Mesenchymal stem cell (in vitro differentiated cells and primary cell): ENCODE measurements at regions not wholly inside any gene's neighbourhood (a gene's known extent, or its start where the extent isn't known, plus 50 kb on each side); places are given as distances from the start of the nearest gene placed in this dataset.

Experiments used
- DNase-seq: peaks from one replicate; pipeline ENCODE4 v3.0.0-alpha.2; 2013
- H2AFZ ChIP-seq: one replicate; pipeline ENCODE4 v1.6.1; 2013; ENCODE audit warnings: low read depth, mild to moderate bottlenecking, control low read depth, inconsistent platforms, low read length, moderate library complexity
- H2AK5ac ChIP-seq: 2 replicates; pipeline ENCODE4 v1.6.1; 2013; ENCODE audit warnings: low read length, moderate library complexity, mild to moderate bottlenecking, inconsistent platforms; ENCODE audit not compliant: severe bottlenecking
- H2BK120ac ChIP-seq: one replicate; pipeline ENCODE4 v1.6.1; 2013; ENCODE audit warnings: low read depth, mild to moderate bottlenecking, inconsistent platforms, low read length, moderate library complexity
- H2BK12ac ChIP-seq, 2 experiments: one replicate each; pipeline ENCODE4 v1.6.1; 2013; ENCODE audit warnings: inconsistent platforms in 2 of 2, low read length in 2 of 2, mild to moderate bottlenecking in 2 of 2, moderate library complexity in 2 of 2, control low read depth in 1 of 2
- H2BK15ac ChIP-seq: one replicate; pipeline ENCODE4 v1.6.1; 2013; ENCODE audit warnings: mild to moderate bottlenecking, low read depth, inconsistent platforms; ENCODE audit not compliant: poor library complexity, severe bottlenecking
- H2BK5ac ChIP-seq: 2 replicates; pipeline ENCODE4 v1.6.1; 2013; ENCODE audit warnings: low read depth, mild to moderate bottlenecking, low read length, control low read depth, inconsistent platforms; ENCODE audit not compliant: poor library complexity, severe bottlenecking
- H3K14ac ChIP-seq, 2 experiments: one replicate each; pipeline ENCODE4 v1.6.1; 2013; ENCODE audit warnings: inconsistent platforms in 2 of 2, low read length in 2 of 2, control low read depth in 1 of 2, mild to moderate bottlenecking in 1 of 2, moderate library complexity in 1 of 2
- H3K18ac ChIP-seq, 2 experiments: one replicate each; pipeline ENCODE4 v1.6.1; 2013; ENCODE audit warnings: inconsistent platforms in 2 of 2, low read length in 2 of 2, control low read depth in 1 of 2, low read depth in 1 of 2, mild to moderate bottlenecking in 1 of 2
- H3K23ac ChIP-seq, 2 experiments: one replicate each; pipeline ENCODE4 v1.6.1; 2013; ENCODE audit warnings: inconsistent platforms in 2 of 2, low read length in 2 of 2, mild to moderate bottlenecking in 2 of 2, moderate library complexity in 2 of 2, control low read depth in 1 of 2
- H3K27ac ChIP-seq: 2 replicates; pipeline ENCODE4 v1.5.1; 2013; ENCODE audit warnings: mild to moderate bottlenecking, moderate library complexity, low read length, control low read depth, inconsistent platforms; ENCODE audit not compliant: poor library complexity, severe bottlenecking
- H3K27me3 ChIP-seq, 2 experiments: 2 replicates each; pipeline versions ENCODE4 v1.6.1 to v1.7.0; 2013; ENCODE audit warnings: low read length in 2 of 2, mild to moderate bottlenecking in 2 of 2, moderate library complexity in 2 of 2, control low read depth in 1 of 2, inconsistent platforms in 1 of 2; ENCODE audit not compliant: control insufficient read depth in 1 of 2, insufficient read depth in 1 of 2
- H3K36me3 ChIP-seq, 2 experiments: 2 replicates each; pipeline versions ENCODE4 v1.6.1 to v1.7.0; 2013; ENCODE audit warnings: low read length in 2 of 2, control low read depth in 1 of 2, inconsistent platforms in 1 of 2, low read depth in 1 of 2, mild to moderate bottlenecking in 1 of 2; ENCODE audit not compliant: insufficient read depth in 2 of 2, control insufficient read depth in 1 of 2
- H3K4ac ChIP-seq, 2 experiments: one replicate each; pipeline ENCODE4 v1.6.1; 2013; ENCODE audit warnings: inconsistent platforms in 2 of 2, low read length in 2 of 2, mild to moderate bottlenecking in 2 of 2, moderate library complexity in 2 of 2, control low read depth in 1 of 2, low read depth in 1 of 2
- H3K4me1 ChIP-seq: 2 replicates; pipeline ENCODE4 v1.6.1; 2013; ENCODE audit warnings: low read depth, low read length, control low read depth; ENCODE audit not compliant: control insufficient read depth, insufficient read depth
- H3K4me2 ChIP-seq: 2 replicates; pipeline ENCODE4 v1.6.1; 2013; ENCODE audit warnings: low read length, mild to moderate bottlenecking, inconsistent platforms; ENCODE audit not compliant: poor library complexity, severe bottlenecking
- H3K4me3 ChIP-seq, 2 experiments: 2 replicates each; pipeline versions ENCODE4 v1.5.1 to v1.7.0; 2013; ENCODE audit warnings: low read length in 2 of 2, mild to moderate bottlenecking in 2 of 2, control low read depth in 1 of 2, low read depth in 1 of 2; ENCODE audit not compliant: insufficient read depth in 1 of 2
- H3K79me1 ChIP-seq: replicated peaks from 2 replicates; pipeline ENCODE4 v1.6.1; 2013; ENCODE audit warnings: mild to moderate bottlenecking, control low read depth, low read length, inconsistent platforms; ENCODE audit not compliant: poor library complexity, severe bottlenecking
- H3K9ac ChIP-seq: 2 replicates; pipeline ENCODE4 v1.7.0; 2013; ENCODE audit warnings: mild to moderate bottlenecking, low read length, moderate library complexity
- H3K9me3 ChIP-seq: 2 replicates; pipeline ENCODE4 v1.7.0; 2013; ENCODE audit warnings: mild to moderate bottlenecking, low read length; ENCODE audit not compliant: control insufficient read depth
- H4K8ac ChIP-seq: one replicate; pipeline ENCODE4 v1.6.1; 2013; ENCODE audit warnings: inconsistent platforms, mild to moderate bottlenecking, low read length, moderate library complexity
- H4K91ac ChIP-seq: one replicate; pipeline ENCODE4 v1.6.1; 2013; ENCODE audit warnings: mild to moderate bottlenecking, low read length, inconsistent platforms
- WGBS: methylation state at CpG from one replicate; pipeline ENCODE4 v1.1.7; 2013; ENCODE audit warnings: mixed read lengths; 5-methylcytosine and 5-hydroxymethylcytosine counted together

GRCh38 chr3:70729845-70730244 lies 417.4 kb upstream of the MDFIC2 start:
- no peak overlapping the region for H2BK120ac ChIP-seq
- no peaks in the 10 kb centered on the region for H3K36me3 ChIP-seq
- no peak overlapping the region for H3K9ac ChIP-seq
- no peak overlapping the region for H3K4me2 ChIP-seq
- H3K4me1 ChIP-seq: no peaks in the 10 kb centered on the region
- no peak overlapping the region for H3K14ac ChIP-seq
- H3K4ac ChIP-seq: no peak overlapping the region
- no peak overlapping the region for H3K18ac ChIP-seq
- H3K9me3 ChIP-seq: no peaks in the 10 kb centered on the region
- H2BK12ac ChIP-seq: no peak overlapping the region
- H4K91ac ChIP-seq: no peak overlapping the region
- H2AK5ac ChIP-seq: no peak overlapping the region
- 52% methylated on average over 3 of the region's 3 CpGs for WGBS
- H3K27me3 ChIP-seq: no peaks in the 10 kb centered on the region
- no peak overlapping the region for H3K27ac ChIP-seq
- peak; percentile 43 for DNase-seq
- H3K79me1 ChIP-seq: no peaks in the 10 kb centered on the region
- H2BK15ac ChIP-seq: no peak overlapping the region
- H2AFZ ChIP-seq: no peak overlapping the region
- H3K4me3 ChIP-seq: no peak overlapping the region
- no peak overlapping the region for H4K8ac ChIP-seq
- H2BK5ac ChIP-seq: no peak overlapping the region
- H3K23ac ChIP-seq: no peak overlapping the region

GRCh38 chr3:70728311-70728710 lies 415.9 kb upstream of the MDFIC2 start:
- H3K9ac ChIP-seq: no peak overlapping the region
- peak; percentile 12 for DNase-seq
- no peak overlapping the region for H4K8ac ChIP-seq
- H2AK5ac ChIP-seq: no peak overlapping the region
- no peaks in the 10 kb centered on the region for H3K36me3 ChIP-seq
- no peak overlapping the region for H3K4me3 ChIP-seq
- no peaks in the 10 kb centered on the region for H3K79me1 ChIP-seq
- H2BK5ac ChIP-seq: no peak overlapping the region
- no peak overlapping the region for H3K18ac ChIP-seq
- no peak overlapping the region for H3K27ac ChIP-seq
- no peak overlapping the region for H3K14ac ChIP-seq
- H3K23ac ChIP-seq: no peak overlapping the region
- no peak overlapping the region for H4K91ac ChIP-seq
- H3K4ac ChIP-seq: no peak overlapping the region
- no peak overlapping the region for H2BK15ac ChIP-seq
- no peaks in the 10 kb centered on the region for H3K9me3 ChIP-seq
- H3K4me1 ChIP-seq: no peaks in the 10 kb centered on the region
- H3K4me2 ChIP-seq: no peak overlapping the region
- H2BK120ac ChIP-seq: no peak overlapping the region
- H2AFZ ChIP-seq: no peak overlapping the region
- H2BK12ac ChIP-seq: no peak overlapping the region
- WGBS: 14% methylated on average over 1 of the region's 1 CpG
- H3K27me3 ChIP-seq: no peaks in the 10 kb centered on the region

GRCh38 chr3:70726961-70727360 lies 414.5 kb upstream of the MDFIC2 start:
- Histone ChIP-seq H3K79me1 (no peaks in the 10 kb centered on the region), H3K4me2 (no peak overlapping the region), H3K9ac (no peak overlapping the region), H2AFZ (no peak overlapping the region), H3K18ac (no peak overlapping the region), H3K14ac (no peak overlapping the region), H2AK5ac (no peak overlapping the region), H2BK120ac (no peak overlapping the region), H4K8ac (no peak overlapping the region), H3K4me1 (no peaks in the 10 kb centered on the region), H3K4me3 (no peak overlapping the region), H4K91ac (no peak overlapping the region), H3K23ac (no peak overlapping the region), H2BK5ac (no peak overlapping the region), H3K27ac (peak overlapping the region; percentile 93), H2BK12ac (no peak overlapping the region), H3K9me3 (no peaks in the 10 kb centered on the region), H3K27me3 (no peaks in the 10 kb centered on the region), H3K4ac (no peak overlapping the region), H2BK15ac (no peak overlapping the region), H3K36me3 (no peaks in the 10 kb centered on the region)
- DNase-seq: peak; percentile 43
- WGBS: no CpG with 5 or more reads among the region's 2 CpGs

- H3K36me3 ChIP-seq: no peaks in the 10 kb centered on the region
- no peaks in the 10 kb centered on the region for H3K79me1 ChIP-seq
- peak overlapping the region in 1 of 2 experiments; percentile 41 for H3K18ac ChIP-seq
- 64% methylated on average over 4 of the region's 5 CpGs for WGBS
- H3K23ac ChIP-seq: no peak overlapping the region
- no peak overlapping the region for H3K4ac ChIP-seq
- H2BK120ac ChIP-seq: no peak overlapping the region
- peak overlapping the region; percentile 91 for H2BK5ac ChIP-seq
- no peak overlapping the region for H3K14ac ChIP-seq
- H3K4me1 ChIP-seq: no peaks in the 10 kb centered on the region
- no peak overlapping the region for H3K4me2 ChIP-seq
- no peak overlapping the region for H2BK15ac ChIP-seq
- H2BK12ac ChIP-seq: peak overlapping the region in 1 of 2 experiments; percentile 75
- H2AK5ac ChIP-seq: peak overlapping the region; percentile 26
- no peak overlapping the region for H3K4me3 ChIP-seq
- no peak overlapping the region for H3K9ac ChIP-seq
- peak; percentile 7 for DNase-seq
- H3K27me3 ChIP-seq: no peaks in the 10 kb centered on the region
- H3K9me3 ChIP-seq: no peaks in the 10 kb centered on the region
- peak overlapping the region; percentile 97 for H3K27ac ChIP-seq
- no peak overlapping the region for H4K8ac ChIP-seq
- H4K91ac ChIP-seq: no peak overlapping the region
- H2AFZ ChIP-seq: no peak overlapping the region
Measured at GRCh38 chr3:70726096-70726938, 413.9 kb upstream of the MDFIC2 start.
